Muscle layer of colon (tissue), 2 donors: ENCODE measurements at regions not wholly inside any gene's neighbourhood (a gene's known extent, or its start where the extent isn't known, plus 50 kb on each side); places are given as distances from the start of the nearest gene placed in this dataset.

ENCODE experiments used
- H3K27ac ChIP-seq: one replicate; pipeline ENCODE4 v1.7.0; 2013; ENCODE audit warnings: low read depth, mild to moderate bottlenecking, low read length, moderate library complexity
- H3K27me3 ChIP-seq, 2 donors: one replicate each; pipeline ENCODE4 v1.7.0; 2013; ENCODE audit warnings: low read length in 2 of 2, mild to moderate bottlenecking in 2 of 2; ENCODE audit not compliant: insufficient read depth in 2 of 2, control insufficient read depth in 1 of 2
- H3K36me3 ChIP-seq: one replicate; pipeline ENCODE4 v1.7.0; 2013; ENCODE audit warnings: mild to moderate bottlenecking, low read length; ENCODE audit not compliant: insufficient read depth
- H3K4me1 ChIP-seq: one replicate; pipeline ENCODE4 v1.7.0; 2013; ENCODE audit warnings: mild to moderate bottlenecking, low read length; ENCODE audit not compliant: insufficient read depth
- H3K4me3 ChIP-seq, 2 donors: one replicate each; pipeline ENCODE4 v1.7.0; 2013; ENCODE audit warnings: low read length in 2 of 2, low read depth in 1 of 2, mild to moderate bottlenecking in 1 of 2, moderate library complexity in 1 of 2
- H3K9ac ChIP-seq: one replicate; pipeline ENCODE4 v1.7.0; 2013; ENCODE audit warnings: low read length
- H3K9me3 ChIP-seq: one replicate; pipeline ENCODE4 v1.7.0; 2013; ENCODE audit warnings: mild to moderate bottlenecking, low read length
- donor health status: abdominal sarcoma.
- donor health status: Adenocarcinoma of cecum.

DNA sequence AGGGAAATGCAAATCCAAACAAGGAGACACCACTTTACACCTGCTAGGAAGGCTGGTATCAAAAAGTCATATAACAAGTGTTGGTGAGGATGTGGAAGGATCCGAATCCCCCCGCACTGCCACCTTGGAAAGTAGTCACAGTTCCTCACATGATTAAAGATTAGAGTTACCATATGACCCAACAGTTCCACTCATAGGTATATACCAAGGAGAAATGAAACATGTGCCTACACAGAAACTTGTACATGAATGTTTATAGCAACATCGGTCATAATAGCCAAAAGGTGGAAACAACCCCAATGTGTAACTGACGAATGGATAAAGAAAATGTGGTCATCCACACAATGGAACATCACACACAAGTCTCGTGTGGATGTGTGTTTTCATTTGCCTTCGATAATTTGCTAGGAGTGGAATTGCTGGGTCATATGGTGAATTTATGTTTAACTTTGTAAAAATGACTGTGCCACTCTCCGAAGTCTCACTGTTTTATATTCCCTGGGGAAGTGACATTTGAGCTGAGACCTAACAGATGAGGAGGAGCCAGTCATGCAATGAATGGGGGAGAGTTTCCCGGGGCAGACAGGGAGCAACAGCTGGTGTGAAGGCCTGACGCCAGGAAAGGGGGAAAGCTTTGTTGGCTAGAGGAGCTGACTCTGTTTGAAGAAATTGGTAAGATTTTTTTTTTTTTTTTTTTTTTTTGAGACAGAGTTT, 125.9 kb upstream of the MLN start:
- H3K36me3 ChIP-seq = no peaks in the 10 kb centered on the region
- no peak overlapping the region for H3K4me3 ChIP-seq
- H3K27ac ChIP-seq = no peak overlapping the region
- H3K9me3 ChIP-seq = no peaks in the 10 kb centered on the region
- peaks cover 10% of the 10 kb centered on the region for H3K4me1 ChIP-seq
- no peaks in the 10 kb centered on the region for H3K27me3 ChIP-seq
- no peak overlapping the region for H3K9ac ChIP-seq

DNA sequence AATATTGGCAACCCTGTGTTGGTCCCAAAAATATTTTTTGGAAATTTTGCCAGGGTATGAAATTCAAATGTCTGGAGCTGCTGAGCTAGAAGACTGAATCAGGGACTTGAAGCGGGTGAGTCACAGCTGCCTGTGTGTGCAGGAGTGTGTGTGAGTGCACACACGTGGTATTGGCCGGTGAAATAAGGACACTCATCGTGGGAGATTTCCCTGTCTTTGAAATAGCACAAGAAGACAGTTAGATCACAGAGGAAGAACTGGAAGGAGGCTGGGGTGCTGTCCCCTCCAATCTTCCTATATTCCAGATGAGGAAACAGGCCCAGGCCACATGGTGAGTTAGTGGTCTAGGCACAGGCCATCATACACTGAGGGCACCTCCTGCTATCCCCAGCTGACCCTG, 123.8 kb upstream of the MLN start:
- no peak overlapping the region for H3K27ac ChIP-seq
- H3K4me3 ChIP-seq = no peak overlapping the region
- no peaks in the 10 kb centered on the region for H3K9me3 ChIP-seq
- H3K36me3 ChIP-seq = no peaks in the 10 kb centered on the region
- no peaks in the 10 kb centered on the region for H3K27me3 ChIP-seq
- peaks cover 12% of the 10 kb centered on the region for H3K4me1 ChIP-seq
- H3K9ac ChIP-seq = no peak overlapping the region

DNA sequence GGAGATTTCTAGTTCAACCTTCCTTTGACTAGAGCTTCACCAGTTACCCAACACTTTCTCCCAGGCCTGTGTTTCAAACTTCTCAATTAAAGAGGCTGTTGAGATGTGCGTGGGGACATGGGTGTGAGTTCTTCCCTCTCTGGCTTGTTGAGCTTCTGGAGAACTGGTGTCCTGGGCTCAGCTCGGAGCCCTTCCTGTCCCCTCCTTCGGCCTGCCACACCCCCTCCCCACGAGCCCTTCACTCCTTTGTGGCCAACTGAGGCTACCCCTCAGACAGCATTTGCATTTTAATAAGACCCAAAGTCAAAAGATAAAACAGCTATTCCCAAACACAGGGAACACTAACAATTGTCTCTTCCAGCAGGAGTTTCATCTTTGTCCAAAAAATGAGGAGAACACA, 123.3 kb upstream of the MLN start:
- Histone ChIP-seq H3K9ac (no peak overlapping the region), H3K9me3 (no peaks in the 10 kb centered on the region), H3K4me1 (peaks cover 12% of the 10 kb centered on the region), H3K27me3 (no peaks in the 10 kb centered on the region), H3K27ac (no peak overlapping the region), H3K36me3 (no peaks in the 10 kb centered on the region), H3K4me3 (no peak overlapping the region)

DNA sequence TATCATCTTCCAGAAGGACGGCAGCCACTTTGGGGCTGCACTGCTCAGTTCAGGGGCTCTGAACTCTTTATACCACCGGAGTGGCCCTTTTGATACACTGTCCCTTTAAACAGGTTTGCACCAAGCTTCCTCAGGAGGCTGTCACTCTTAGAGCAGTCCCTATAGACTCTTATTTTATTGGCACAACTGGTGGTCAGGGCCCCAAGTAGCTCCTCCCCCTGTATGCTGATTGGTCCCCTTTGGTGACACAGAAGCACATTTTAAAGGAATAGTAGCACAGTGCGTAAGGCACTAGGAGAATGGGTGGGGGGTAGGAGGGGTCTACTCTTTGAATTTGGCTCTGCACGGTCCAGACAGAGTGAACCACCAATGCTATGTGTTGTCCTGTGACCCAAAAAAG, 122.6 kb upstream of the MLN start:
- H3K27ac ChIP-seq = no peak overlapping the region
- H3K9me3 ChIP-seq = no peaks in the 10 kb centered on the region
- H3K36me3 ChIP-seq = no peaks in the 10 kb centered on the region
- H3K27me3 ChIP-seq = no peaks in the 10 kb centered on the region
- peaks cover 12% of the 10 kb centered on the region for H3K4me1 ChIP-seq
- H3K9ac ChIP-seq = no peak overlapping the region
- H3K4me3 ChIP-seq = no peak overlapping the region

DNA sequence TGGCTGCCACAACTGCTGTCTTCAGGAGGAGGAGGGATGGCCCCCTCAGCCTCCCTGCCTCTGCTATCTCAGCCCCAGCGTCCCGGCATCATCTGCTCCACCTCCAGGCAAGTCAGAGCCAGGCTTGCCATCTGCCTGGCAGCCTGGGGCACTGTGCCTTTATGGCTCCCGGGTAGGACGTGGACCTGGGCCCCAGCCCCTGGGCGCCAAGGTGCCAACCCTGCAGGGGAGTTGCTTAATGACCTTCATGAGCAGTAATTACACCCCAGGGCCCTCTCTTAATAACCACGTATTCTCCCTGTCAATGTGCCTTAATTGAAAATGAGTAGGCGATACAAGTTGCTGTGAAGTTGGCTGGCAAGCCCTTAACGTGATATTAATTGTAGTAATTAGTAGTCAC, 122.1 kb upstream of the MLN start:
- Histone ChIP-seq H3K36me3 (no peaks in the 10 kb centered on the region), H3K9ac (no peak overlapping the region), H3K27me3 (no peaks in the 10 kb centered on the region), H3K4me1 (peaks cover 12% of the 10 kb centered on the region), H3K4me3 (no peak overlapping the region), H3K27ac (no peak overlapping the region), H3K9me3 (no peaks in the 10 kb centered on the region)

DNA sequence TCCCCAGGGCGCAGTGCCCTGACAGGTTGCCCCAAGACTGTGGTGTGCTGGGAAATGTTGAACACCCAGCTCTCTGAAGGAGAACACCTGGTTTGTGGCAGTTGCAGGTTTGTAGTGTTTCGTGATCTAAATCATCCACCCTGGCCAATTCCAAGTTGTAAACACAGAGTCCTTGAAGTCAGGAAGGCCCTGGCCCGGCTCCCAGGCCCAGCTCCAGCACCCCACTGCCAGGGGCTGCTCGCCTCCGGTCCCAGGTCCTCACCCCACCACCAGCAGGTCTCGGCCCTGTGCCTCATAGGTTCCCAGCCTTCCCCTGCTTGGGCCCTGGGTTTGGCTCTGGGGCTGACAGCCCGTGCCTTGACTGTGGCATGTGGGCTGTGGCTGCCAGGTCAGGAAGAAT, 121.4 kb upstream of the MLN start:
- no peaks in the 10 kb centered on the region for H3K27me3 ChIP-seq
- H3K36me3 ChIP-seq = no peaks in the 10 kb centered on the region
- peaks cover 12% of the 10 kb centered on the region for H3K4me1 ChIP-seq
- H3K27ac ChIP-seq = no peak overlapping the region
- no peak overlapping the region for H3K4me3 ChIP-seq
- H3K9ac ChIP-seq = no peak overlapping the region
- no peaks in the 10 kb centered on the region for H3K9me3 ChIP-seq

DNA sequence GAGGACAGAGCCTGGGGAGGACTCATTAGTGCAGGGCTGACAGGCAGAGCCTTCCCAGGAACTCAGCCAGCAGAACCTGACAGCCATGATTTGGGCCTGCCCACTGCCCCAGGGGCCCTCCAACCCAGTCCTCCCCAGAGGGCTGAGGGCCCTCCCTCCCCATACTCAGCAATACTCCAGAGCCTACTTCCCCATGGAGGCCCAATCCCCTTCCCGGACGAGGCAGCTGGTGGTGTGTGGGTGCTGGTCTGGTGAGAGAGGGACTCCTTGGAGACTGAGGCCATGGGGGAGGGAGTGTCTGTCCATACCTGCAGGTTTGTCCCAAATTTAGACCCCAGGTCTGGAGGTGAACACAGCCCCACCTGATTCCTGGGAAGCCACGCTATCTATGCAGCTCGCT, 120.9 kb upstream of the MLN start:
- H3K4me3 ChIP-seq = no peak overlapping the region
- peaks cover 12% of the 10 kb centered on the region for H3K4me1 ChIP-seq
- peaks cover 0 to 1% of the 10 kb centered on the region in 2 donors for H3K27me3 ChIP-seq
- H3K9ac ChIP-seq = no peak overlapping the region
- no peak overlapping the region for H3K27ac ChIP-seq
- H3K36me3 ChIP-seq = no peaks in the 10 kb centered on the region
- H3K9me3 ChIP-seq = no peaks in the 10 kb centered on the region

DNA sequence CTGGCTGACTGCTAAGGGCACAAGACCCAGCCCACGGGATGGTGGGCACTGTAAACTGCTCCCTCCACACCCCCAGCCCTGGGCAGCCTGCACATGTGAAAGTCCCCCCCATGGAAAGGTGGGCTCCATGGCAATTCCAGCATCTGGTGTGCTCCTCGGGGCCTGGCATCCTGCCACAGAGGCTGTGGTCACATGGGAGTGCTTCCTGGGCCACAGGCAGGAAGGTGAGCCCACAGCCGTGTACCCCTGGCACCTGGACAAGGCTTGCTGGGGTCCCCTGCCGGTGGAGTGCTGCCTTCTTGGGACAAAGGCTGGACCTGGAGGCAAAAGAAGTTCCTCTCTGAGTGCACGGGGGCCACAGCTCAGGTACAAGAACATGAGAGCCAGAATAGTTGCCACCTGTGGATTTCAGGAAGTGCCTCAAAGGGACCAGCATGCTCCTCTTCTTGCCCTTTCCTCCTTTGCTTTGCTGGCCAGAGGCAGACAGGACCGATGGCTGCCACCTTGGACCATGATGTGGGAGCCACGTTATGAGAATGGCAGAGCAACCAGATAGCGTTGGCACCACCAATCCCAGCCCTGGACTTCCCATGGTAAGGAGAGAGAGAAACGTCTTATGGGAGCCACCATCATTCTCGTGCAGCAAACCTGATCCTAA, 120.2 kb upstream of the MLN start:
- H3K9me3 ChIP-seq = no peaks in the 10 kb centered on the region
- no peaks in the 10 kb centered on the region for H3K36me3 ChIP-seq
- no peak overlapping the region for H3K27ac ChIP-seq
- H3K4me1 ChIP-seq = peaks cover 12% of the 10 kb centered on the region
- no peak overlapping the region for H3K9ac ChIP-seq
- H3K4me3 ChIP-seq = no peak overlapping the region
- H3K27me3 ChIP-seq = peaks cover 0 to 8% of the 10 kb centered on the region in 2 donors

DNA sequence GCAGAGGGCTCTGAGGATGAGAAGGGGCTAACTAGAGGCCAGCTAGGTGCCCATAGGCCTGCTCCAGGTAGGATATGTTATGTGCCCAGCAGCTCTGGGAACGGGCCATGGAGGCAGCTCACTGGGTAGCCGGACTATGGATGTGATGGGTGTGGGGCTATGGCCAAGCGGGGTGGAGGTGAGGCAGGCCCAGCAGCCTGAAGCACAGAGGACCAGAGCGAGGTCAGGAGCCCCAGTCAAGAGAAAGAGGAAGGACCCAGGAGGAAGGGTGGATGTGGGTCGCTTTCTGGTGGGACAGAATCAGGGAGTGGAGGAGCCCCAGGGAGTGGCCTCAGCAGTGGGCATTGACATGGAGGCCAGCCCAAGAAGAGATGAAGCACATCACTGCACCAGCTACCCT, 117.9 kb upstream of the MLN start:
- H3K36me3 ChIP-seq = no peaks in the 10 kb centered on the region
- no peak overlapping the region for H3K4me3 ChIP-seq
- H3K9ac ChIP-seq = no peak overlapping the region
- peaks cover 6% of the 10 kb centered on the region for H3K4me1 ChIP-seq
- peaks cover 0 to 9% of the 10 kb centered on the region in 2 donors for H3K27me3 ChIP-seq
- H3K9me3 ChIP-seq = no peaks in the 10 kb centered on the region
- no peak overlapping the region for H3K27ac ChIP-seq

DNA sequence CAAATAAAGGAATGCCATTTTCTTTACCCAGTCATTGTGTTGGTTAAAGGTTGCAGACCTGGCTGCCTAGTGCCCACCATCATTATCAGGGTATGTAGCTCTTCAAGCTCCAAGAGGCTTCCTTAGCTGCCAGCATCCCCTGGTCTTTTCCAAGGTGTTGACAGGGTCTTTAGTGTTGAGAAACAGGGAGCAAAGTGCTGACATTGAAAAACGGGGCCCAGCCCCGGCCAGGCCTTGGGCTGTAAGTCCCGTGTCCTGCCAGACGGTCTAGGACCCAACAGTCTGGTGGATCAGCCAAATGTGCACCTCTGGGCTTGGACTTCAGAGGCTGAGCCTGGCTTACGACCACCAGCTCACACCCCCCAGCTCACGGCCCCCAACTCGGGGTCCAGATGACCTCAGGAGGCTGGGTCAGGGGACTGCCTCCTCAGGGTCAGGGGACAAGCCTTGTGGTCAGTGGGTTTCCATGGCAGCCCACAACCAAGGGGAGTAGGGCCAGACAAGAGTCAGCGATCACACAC, 114.4 kb upstream of the MLN start:
- Histone ChIP-seq H3K9ac (no peak overlapping the region), H3K27ac (no peak overlapping the region), H3K27me3 (peaks cover 0 to 9% of the 10 kb centered on the region in 2 donors), H3K36me3 (no peaks in the 10 kb centered on the region), H3K4me3 (no peak overlapping the region), H3K9me3 (no peaks in the 10 kb centered on the region), H3K4me1 (peaks cover 10% of the 10 kb centered on the region)

DNA sequence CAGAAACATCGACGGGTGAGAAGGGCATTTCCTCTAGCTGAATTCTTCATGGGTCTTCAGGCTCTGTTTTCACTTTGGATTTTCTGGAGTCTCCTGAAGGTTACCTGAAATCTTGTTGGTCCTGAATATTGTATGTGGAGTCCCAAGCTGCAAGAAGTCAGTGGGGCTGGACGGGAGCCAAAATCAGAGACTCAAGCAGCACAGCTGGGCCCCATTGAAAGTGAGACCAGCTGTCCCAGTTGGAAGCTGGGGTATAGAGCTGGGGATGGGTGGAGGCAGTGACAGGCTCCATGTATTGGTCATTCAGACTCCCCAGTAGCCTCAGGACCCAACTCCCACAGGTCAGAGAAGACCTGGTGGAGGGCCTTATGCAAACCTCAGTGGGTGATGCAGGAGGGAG, 111.3 kb upstream of the MLN start:
- peaks cover 0 to 9% of the 10 kb centered on the region in 2 donors for H3K27me3 ChIP-seq
- no peaks in the 10 kb centered on the region for H3K36me3 ChIP-seq
- peaks cover 28% of the 10 kb centered on the region for H3K4me1 ChIP-seq
- H3K9me3 ChIP-seq = no peaks in the 10 kb centered on the region
- H3K27ac ChIP-seq = no peak overlapping the region
- H3K9ac ChIP-seq = no peak overlapping the region
- no peak overlapping the region for H3K4me3 ChIP-seq

DNA sequence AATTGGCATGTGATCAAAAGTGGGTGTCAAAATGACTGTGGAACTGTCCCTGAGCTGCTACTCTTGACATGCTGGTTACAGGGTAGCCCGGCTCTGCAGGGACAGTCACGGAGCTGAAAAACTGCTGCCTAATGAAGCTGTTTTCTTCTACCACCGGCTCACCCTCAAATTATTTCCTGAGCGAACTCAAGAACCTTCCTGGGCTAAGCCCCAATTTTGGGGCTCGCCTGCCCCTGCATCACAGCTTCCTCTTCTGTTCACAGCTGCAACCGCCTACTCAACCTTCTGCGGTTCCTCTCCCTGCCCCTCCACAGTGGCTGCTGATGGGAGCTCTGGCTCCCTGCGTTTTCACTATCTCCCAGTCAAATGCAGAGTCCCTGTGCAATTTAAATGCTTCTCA, 110.8 kb upstream of the MLN start:
- Histone ChIP-seq H3K27me3 (peaks cover 0 to 7% of the 10 kb centered on the region in 2 donors), H3K4me1 (peaks cover 28% of the 10 kb centered on the region), H3K9me3 (no peaks in the 10 kb centered on the region), H3K4me3 (no peak overlapping the region), H3K9ac (no peak overlapping the region), H3K27ac (no peak overlapping the region), H3K36me3 (no peaks in the 10 kb centered on the region)
